OCI-LY7 (cell line): ENCODE measurements at regions not wholly inside any gene's neighbourhood (a gene's known extent, or its start where the extent isn't known, plus 50 kb on each side); places are given as distances from the start of the nearest gene placed in this dataset.

Experiments used
- BruUV-seq: library from RNA; stranded (reverse); fragments of 400-500 nt; replicated peaks from 2 replicates; lab custom pipeline; 2021; lab: Mats Ljungman, UMichigan
- CTCF ChIA-PET: fragments of 300-600 bp; sonication (Branson Sonifier 250); formaldehyde crosslinking; loops from one replicate; lab custom pipeline; 2022; ENCODE audit warnings: antibody characterized with exemption; ENCODE audit not compliant: unreplicated experiment; lab: Charles Lee
- POLR2A ChIA-PET: fragments of 300-600 bp; sonication (Branson Sonifier 250); formaldehyde crosslinking; loops from one replicate; lab custom pipeline; 2022; ENCODE audit warnings: antibody characterized with exemption; lab: Charles Lee
- DNase-seq: peaks from one replicate; pipeline ENCODE4 v3.0.0-alpha.2; 2015; ENCODE audit warnings: low spot score
- H2AFZ ChIP-seq: fragments of 200-600 bp; sonication (generic), shearing (Covaris generic); 2 replicates; pipeline ENCODE4 v1.6.1; 2014; ENCODE audit warnings: mild to moderate bottlenecking, antibody characterized with exemption, low read length, moderate library complexity
- H3K27ac ChIP-seq: fragments of 200-600 bp; sonication (generic); 2 replicates; pipeline ENCODE4 v1.5.1; 2014; ENCODE audit warnings: mixed run types, low read depth, mild to moderate bottlenecking, moderate library complexity, low read length, inconsistent platforms; ENCODE audit not compliant: poor library complexity, severe bottlenecking
- H3K36me3 ChIP-seq: fragments of 200-600 bp; sonication (generic); 2 replicates; pipeline ENCODE4 v1.6.1; 2014; ENCODE audit warnings: mild to moderate bottlenecking, antibody characterized with exemption, low read length, moderate library complexity, mixed read lengths; ENCODE audit not compliant: insufficient read depth
- H3K4me1 ChIP-seq: fragments of 200-600 bp; sonication (generic); 2 replicates; pipeline ENCODE4 v1.5.1; 2014; ENCODE audit warnings: mild to moderate bottlenecking, low read length; ENCODE audit not compliant: insufficient read depth, poor library complexity, severe bottlenecking
- H3K4me2 ChIP-seq: fragments of 200-600 bp; sonication (generic); 2 replicates; pipeline ENCODE4 v1.6.1; 2014; ENCODE audit warnings: mild to moderate bottlenecking, low read length
- H3K4me3 ChIP-seq: fragments of 200-600 bp; sonication (generic); 2 replicates; pipeline ENCODE4 v1.5.1; 2014; ENCODE audit warnings: mild to moderate bottlenecking, low read depth, low read length; ENCODE audit not compliant: poor library complexity, severe bottlenecking
- H3K79me2 ChIP-seq: fragments of 200-600 bp; sonication (generic); 2 replicates; pipeline ENCODE4 v1.6.1; 2016; ENCODE audit warnings: low read depth, mild to moderate bottlenecking, low read length, moderate library complexity, mixed read lengths; ENCODE audit not compliant: insufficient read depth
- H3K9me2 ChIP-seq: fragments of 200-600 bp; sonication (generic); 2 replicates; pipeline ENCODE4 v1.6.1; 2016; ENCODE audit warnings: mild to moderate bottlenecking, low read length, mixed read lengths; ENCODE audit not compliant: insufficient read depth
- H3K9me3 ChIP-seq: fragments of 200-600 bp; sonication (generic); 2 replicates; pipeline ENCODE4 v1.6.1; 2014; ENCODE audit warnings: mild to moderate bottlenecking, mixed run types, low read length, mixed read lengths
- H4K20me1 ChIP-seq: fragments of 200-600 bp; sonication (generic); 2 replicates; pipeline ENCODE4 v1.6.1; 2014; ENCODE audit warnings: mild to moderate bottlenecking, antibody characterized with exemption, low read length, moderate library complexity, mixed read lengths; ENCODE audit not compliant: insufficient read depth
- EZH2phosphoT487 ChIP-seq: fragments of 200-600 bp; sonication (generic); IDR thresholded peaks from 2 replicates; pipeline ENCODE4 v1.6.1; 2018; ENCODE audit warnings: low read depth, borderline replicate concordance, mild to moderate bottlenecking, mixed run types, antibody characterized with exemption, low read length, moderate library complexity, mixed read lengths
- intact Hi-C: fragments of 100-400 bp; cut with micrococcal nuclease; formaldehyde crosslinking; loops from one replicate; pipeline ENCODE4 v1.10.0; 2022; ENCODE audit not compliant: unreplicated experiment
- TF ChIP-seq, protein P1 (sequence below): fragments of 200-600 bp; sonication (generic); conservative IDR thresholded peaks from 2 replicates; pipeline ENCODE4 v1.5.1; 2014; ENCODE audit warnings: mild to moderate bottlenecking, antibody characterized with exemption, low read length, moderate library complexity, mixed read lengths

- Histone ChIP-seq H3K9me3 (no peaks in the 10 kb centered on the region), H3K4me2 (no peak overlapping the region), H3K27ac (no peak overlapping the region), H2AFZ (no peak overlapping the region), H3K36me3 (no peaks in the 10 kb centered on the region), H3K79me2 (no peaks in the 10 kb centered on the region), H4K20me1 (no peaks in the 10 kb centered on the region), H3K9me2 (no peaks in the 10 kb centered on the region), H3K4me1 (no peaks in the 10 kb centered on the region), H3K4me3 (no peak overlapping the region)
- no peak for DNase-seq
- CTCF ChIA-PET = no interaction called here
- POLR2A ChIA-PET = no interaction called here
- no peak for TF ChIP-seq EZH2phosphoT487
- TF ChIP-seq, protein P1, sequence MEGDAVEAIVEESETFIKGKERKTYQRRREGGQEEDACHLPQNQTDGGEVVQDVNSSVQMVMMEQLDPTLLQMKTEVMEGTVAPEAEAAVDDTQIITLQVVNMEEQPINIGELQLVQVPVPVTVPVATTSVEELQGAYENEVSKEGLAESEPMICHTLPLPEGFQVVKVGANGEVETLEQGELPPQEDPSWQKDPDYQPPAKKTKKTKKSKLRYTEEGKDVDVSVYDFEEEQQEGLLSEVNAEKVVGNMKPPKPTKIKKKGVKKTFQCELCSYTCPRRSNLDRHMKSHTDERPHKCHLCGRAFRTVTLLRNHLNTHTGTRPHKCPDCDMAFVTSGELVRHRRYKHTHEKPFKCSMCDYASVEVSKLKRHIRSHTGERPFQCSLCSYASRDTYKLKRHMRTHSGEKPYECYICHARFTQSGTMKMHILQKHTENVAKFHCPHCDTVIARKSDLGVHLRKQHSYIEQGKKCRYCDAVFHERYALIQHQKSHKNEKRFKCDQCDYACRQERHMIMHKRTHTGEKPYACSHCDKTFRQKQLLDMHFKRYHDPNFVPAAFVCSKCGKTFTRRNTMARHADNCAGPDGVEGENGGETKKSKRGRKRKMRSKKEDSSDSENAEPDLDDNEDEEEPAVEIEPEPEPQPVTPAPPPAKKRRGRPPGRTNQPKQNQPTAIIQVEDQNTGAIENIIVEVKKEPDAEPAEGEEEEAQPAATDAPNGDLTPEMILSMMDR = no peak
- intact Hi-C loops = no loop called here
- no TSS peak for BruUV-seq
Observed at GRCh38 chr10:128576943-128577670, 450.9 kb upstream of the MKI67 start.

- CTCF ChIA-PET = no interaction called here
- Histone ChIP-seq H3K79me2 (no peaks in the 10 kb centered on the region), H3K9me2 (no peaks in the 10 kb centered on the region), H3K9me3 (no peaks in the 10 kb centered on the region), H3K27ac (no peak overlapping the region), H3K4me3 (no peak overlapping the region), H3K4me2 (no peak overlapping the region), H2AFZ (no peak overlapping the region), H3K36me3 (no peaks in the 10 kb centered on the region), H3K4me1 (no peaks in the 10 kb centered on the region), H4K20me1 (no peaks in the 10 kb centered on the region)
- intact Hi-C loops = no loop called here
- BruUV-seq = no TSS peak
- no peak for TF ChIP-seq EZH2phosphoT487
- TF ChIP-seq, protein P1 = no peak
- POLR2A ChIA-PET = no interaction called here
- no peak for DNase-seq
Observed at GRCh38 chr10:128577958-128578750, 451.9 kb upstream of the MKI67 start.

GRCh38 chr10:128578766-128579165, 452.5 kb upstream of the MKI67 start:
- Histone ChIP-seq H3K4me1 (no peaks in the 10 kb centered on the region), H2AFZ (no peak overlapping the region), H3K27ac (no peak overlapping the region), H3K79me2 (no peaks in the 10 kb centered on the region), H3K4me2 (no peak overlapping the region), H3K36me3 (no peaks in the 10 kb centered on the region), H3K9me2 (no peaks in the 10 kb centered on the region), H3K9me3 (no peaks in the 10 kb centered on the region), H4K20me1 (no peaks in the 10 kb centered on the region), H3K4me3 (no peak overlapping the region)
- BruUV-seq = no TSS peak
- ChIA-PET CTCF (no interaction called here), POLR2A (no interaction called here)
- DNase-seq = no peak
- TF ChIP-seq, protein P1 = no peak
- TF ChIP-seq EZH2phosphoT487 = no peak
- intact Hi-C loops = no loop called here
